Endothelial cell of umbilical vein (primary cell): ENCODE measurements at regions not wholly inside any gene's neighbourhood (a gene's known extent, or its start where the extent isn't known, plus 50 kb on each side); places are given as distances from the start of the nearest gene placed in this dataset.
"Not testable (repeated sequence)": the region's sequence is repeated elsewhere in the genome, so short reads cannot be mapped to it uniquely, and the experiment has no call there.

Experiments
- BruUV-seq: library from RNA; stranded (reverse); fragments of 400-500 nt; replicated peaks from 2 replicates; lab custom pipeline; 2021; lab: Mats Ljungman, UMichigan
- CTCF ChIA-PET: fragments of 300-600, 350-600 bp; sonication (Branson Sonifier 250); formaldehyde crosslinking; loops from one replicate; lab custom pipeline; 2021; ENCODE audit warnings: antibody characterized with exemption, inconsistent platforms; lab: Charles Lee
- POLR2A ChIA-PET: fragments of 300-600, 350-600 bp; sonication (Branson Sonifier 250); formaldehyde crosslinking; loops from one replicate; lab custom pipeline; 2021; ENCODE audit warnings: antibody characterized with exemption, inconsistent platforms; lab: Charles Lee
- DNase-seq: peaks from one replicate; pipeline ENCODE4 v3.0.0-alpha.2; 2011; ENCODE audit warnings: low read depth, low spot score
- FAIRE-seq: peaks from 2 replicates; lab custom pipeline; 2011; peaks lifted over from hg19 to GRCh38; lab: Jason Lieb, UNC
- H2AFZ ChIP-seq: 2 replicates; pipeline ENCODE4 v1.6.0; 2012; ENCODE audit warnings: low read depth, low read length, control low read depth, inconsistent platforms
- H3K27ac ChIP-seq: 2 replicates; pipeline ENCODE4 v1.5.1; 2011; ENCODE audit warnings: low read depth, mild to moderate bottlenecking, control low read depth, low read length, moderate library complexity; ENCODE audit not compliant: insufficient read depth
- H3K27me3 ChIP-seq, 2 experiments: 2 replicates each; pipeline versions ENCODE4 v1.6.0 to v1.6.1; 2011; ENCODE audit warnings: low read length in 2 of 2, mixed read lengths in 1 of 2; ENCODE audit not compliant: control insufficient read depth in 2 of 2, insufficient read depth in 2 of 2
- H3K36me3 ChIP-seq, 2 experiments: 2 replicates in 1 of 2; 3 replicates in 1 of 2; pipeline ENCODE4 v1.5.1; 2011; ENCODE audit warnings: low read length in 2 of 2, mild to moderate bottlenecking in 1 of 2, moderate library complexity in 1 of 2; ENCODE audit not compliant: control insufficient read depth in 2 of 2, insufficient read depth in 2 of 2; ENCODE audit errors: extremely low read depth in 1 of 2
- H3K4me1 ChIP-seq: 3 replicates; pipeline ENCODE4 v1.5.1; 2011; ENCODE audit warnings: mild to moderate bottlenecking, low read length; ENCODE audit not compliant: control insufficient read depth, insufficient read depth; ENCODE audit errors: extremely low read depth
- H3K4me2 ChIP-seq: 2 replicates; pipeline ENCODE4 v1.6.1; 2011; ENCODE audit warnings: low read length, control low read depth, mixed read lengths; ENCODE audit not compliant: insufficient read depth
- H3K4me3 ChIP-seq, 3 experiments: fragments of 200-600 bp in 1 of 3; sonication (generic), shearing (Covaris generic) in 1 of 3; replicated peaks in 1 of 3; 2 replicates each; pipeline ENCODE4 v1.5.1; 2011 to 2016; ENCODE audit warnings: control low read depth in 3 of 3, low read length in 3 of 3, mild to moderate bottlenecking in 2 of 3, inconsistent platforms in 1 of 3, low read depth in 1 of 3, moderate library complexity in 1 of 3; ENCODE audit not compliant: insufficient read depth in 1 of 3
- H3K79me2 ChIP-seq: 2 replicates; pipeline ENCODE4 v1.6.0; 2012; ENCODE audit warnings: low read length, inconsistent platforms; ENCODE audit not compliant: control insufficient read depth, insufficient read depth
- H3K9ac ChIP-seq: replicated peaks from 2 replicates; pipeline ENCODE3; 2011; ENCODE audit warnings: low read length, control low read depth; ENCODE audit not compliant: insufficient read depth; ENCODE audit errors: extremely low read depth
- H3K9me1 ChIP-seq: replicated peaks from 3 replicates; pipeline ENCODE4 v1.6.0; 2011; ENCODE audit warnings: mild to moderate bottlenecking, low read length; ENCODE audit not compliant: control insufficient read depth, insufficient read depth; ENCODE audit errors: extremely low read depth
- H3K9me3 ChIP-seq: replicated peaks from 2 replicates; pipeline ENCODE4 v1.5.1; 2012; ENCODE audit warnings: low read length, inconsistent platforms; ENCODE audit not compliant: control insufficient read depth, insufficient read depth
- H4K20me1 ChIP-seq: replicated peaks from 2 replicates; pipeline ENCODE3; 2011; ENCODE audit warnings: mild to moderate bottlenecking, low read length; ENCODE audit not compliant: control insufficient read depth, insufficient read depth; ENCODE audit errors: extremely low read depth
- CTCF ChIP-seq, 2 donors: IDR thresholded peaks; 1 replicate in 1 of 2; 2 replicates in 1 of 2; pipeline ENCODE4 v1.5.1; 2011; ENCODE audit warnings: low read length in 2 of 2, mild to moderate bottlenecking in 2 of 2, moderate library complexity in 2 of 2, control low read depth in 1 of 2, inconsistent platforms in 1 of 2, low read depth in 1 of 2; ENCODE audit not compliant: insufficient read depth in 1 of 2; ENCODE audit errors: extremely low read depth in 1 of 2
- EZH2 ChIP-seq: IDR thresholded peaks from 2 replicates; pipeline ENCODE4 v1.6.1; 2012; ENCODE audit warnings: borderline replicate concordance, low read depth, mild to moderate bottlenecking, moderate library complexity, low read length, inconsistent platforms; ENCODE audit not compliant: severe bottlenecking
- FOS ChIP-seq: IDR thresholded peaks from 2 replicates; pipeline ENCODE4 v1.6.1; 2011; ENCODE audit warnings: mild to moderate bottlenecking, low read length, moderate library complexity, borderline replicate concordance; ENCODE audit not compliant: insufficient read depth
- GATA2 ChIP-seq: IDR thresholded peaks from 2 replicates; pipeline ENCODE4 v1.7.0; 2011; ENCODE audit warnings: low read depth, mild to moderate bottlenecking, moderate library complexity, mixed read lengths, low read length; ENCODE audit not compliant: insufficient read length, insufficient read depth
- JUN ChIP-seq: IDR thresholded peaks from 2 replicates; pipeline ENCODE4 v1.6.1; 2011; ENCODE audit warnings: borderline replicate concordance, low read depth; ENCODE audit not compliant: insufficient read length, insufficient read depth
- MAX ChIP-seq: IDR thresholded peaks from 2 replicates; pipeline ENCODE4 v1.6.1; 2011; ENCODE audit not compliant: insufficient read depth, insufficient read length
- MYC ChIP-seq: IDR thresholded peaks from one replicate; pipeline ENCODE4 v1.6.1; 2011; ENCODE audit warnings: mild to moderate bottlenecking, low read depth, low read length
- POLR2A ChIP-seq: IDR thresholded peaks from 2 replicates; pipeline ENCODE4 v1.6.1; 2012; ENCODE audit warnings: low read depth, mild to moderate bottlenecking, control low read depth, low read length
- POLR2AphosphoS5 ChIP-seq: IDR thresholded peaks from 2 replicates; pipeline ENCODE4 v1.6.1; 2012; ENCODE audit warnings: low read depth, mild to moderate bottlenecking, control low read depth, low read length, moderate library complexity; ENCODE audit not compliant: insufficient read depth
- dilution Hi-C: fragments of 300-500 bp; cut with MboI; formaldehyde crosslinking; loops from one replicate; pipeline ENCODE4 v1.15.0; 2019; ENCODE audit warnings: low sequenced_read_pairs; ENCODE audit not compliant: extremely low pct_ligation_motif_present
- intact Hi-C: fragments of 100-400 bp; cut with micrococcal nuclease; formaldehyde crosslinking; loops from one replicate; pipeline ENCODE4 v1.10.0; 2022

GRCh38 chr10:118892255-118892654 is 137.3 kb upstream of the NANOS1 start:
- H3K9me3 ChIP-seq = no peaks in the 10 kb centered on the region
- no peaks in the 10 kb centered on the region for H3K9me1 ChIP-seq
- no peak overlapping the region for H3K4me2 ChIP-seq
- no TSS peak for BruUV-seq
- no peaks in the 10 kb centered on the region for H3K79me2 ChIP-seq
- TF ChIP-seq JUN = no peak
- no peak for TF ChIP-seq POLR2AphosphoS5
- TF ChIP-seq MAX = no peak
- TF ChIP-seq FOS = no peak
- TF ChIP-seq CTCF (IDR thresholded peaks at IDR 0.05; ENCODE audit: extremely low read depth in 1 of 2, insufficient read depth in 1 of 2, low read depth in 1 of 2, low read length in 2 of 2) = no peak
- TF ChIP-seq EZH2 = no peak
- TF ChIP-seq GATA2 = no peak
- no peak for TF ChIP-seq MYC
- no peak for TF ChIP-seq POLR2A
- CTCF ChIA-PET = no interaction called here
- H3K9ac ChIP-seq = no peak overlapping the region
- no peaks in the 10 kb centered on the region for H3K4me1 ChIP-seq
- dilution Hi-C loops (no loop called here), intact Hi-C loops (no loop called here)
- no peak overlapping the region for H3K27ac ChIP-seq
- DNase-seq = no peak
- no peak for FAIRE-seq
- H4K20me1 ChIP-seq = no peaks in the 10 kb centered on the region
- POLR2A ChIA-PET = no interaction called here
- H2AFZ ChIP-seq = no peak overlapping the region
- no peaks in the 10 kb centered on the region for H3K36me3 ChIP-seq
- H3K27me3 ChIP-seq = peaks cover 0 to 6% of the 10 kb centered on the region in 2 experiments
- H3K4me3 ChIP-seq = no peak overlapping the region

GRCh38 chr10:118894891-118895290 is 134.6 kb upstream of the NANOS1 start:
- H3K9me3 ChIP-seq, POLR2A ChIA-PET, H3K9ac ChIP-seq, intact Hi-C loops, H3K4me3 ChIP-seq, H3K27ac ChIP-seq, BruUV-seq, H3K4me1 ChIP-seq, H3K9me1 ChIP-seq, dilution Hi-C loops, H3K36me3 ChIP-seq, H3K79me2 ChIP-seq, FAIRE-seq, H3K4me2 ChIP-seq, H2AFZ ChIP-seq, H3K27me3 ChIP-seq, CTCF ChIA-PET, H4K20me1 ChIP-seq, DNase-seq: not testable (repeated sequence)
